ENCODE measurements at regions not wholly inside any gene's neighbourhood (a gene's known extent, or its start where the extent isn't known, plus 50 kb on each side); places are given as distances from the start of the nearest gene placed in this dataset.

DNA sequence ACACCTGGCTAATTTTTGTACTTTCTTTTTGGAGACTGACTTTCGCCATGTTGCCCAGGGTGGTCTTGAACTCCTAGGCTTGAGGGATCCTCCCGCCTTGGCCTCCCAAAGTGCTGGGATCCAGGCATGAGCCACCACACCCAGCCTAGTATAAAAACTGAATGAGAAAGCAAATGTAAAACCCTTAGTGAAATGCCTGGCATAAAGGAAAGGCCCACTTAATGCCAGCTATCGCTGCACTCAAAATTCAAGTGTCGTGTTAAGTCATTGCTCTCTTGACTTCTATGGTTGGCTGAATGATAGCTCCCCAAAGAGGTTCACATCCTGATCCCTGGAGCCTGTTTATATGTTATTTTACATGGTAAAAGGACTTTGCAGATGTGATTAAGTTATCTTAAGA is 54.4 kb upstream of the PNRC1 start:
- H3K27ac Mint-ChIP-seq = no peak overlapping the region
- no peak overlapping the region for H3K4me3 ChIP-seq (replicated peaks in 1 of 3; ENCODE audit: low read depth in 2 of 3, low read length in 3 of 3)

DNA sequence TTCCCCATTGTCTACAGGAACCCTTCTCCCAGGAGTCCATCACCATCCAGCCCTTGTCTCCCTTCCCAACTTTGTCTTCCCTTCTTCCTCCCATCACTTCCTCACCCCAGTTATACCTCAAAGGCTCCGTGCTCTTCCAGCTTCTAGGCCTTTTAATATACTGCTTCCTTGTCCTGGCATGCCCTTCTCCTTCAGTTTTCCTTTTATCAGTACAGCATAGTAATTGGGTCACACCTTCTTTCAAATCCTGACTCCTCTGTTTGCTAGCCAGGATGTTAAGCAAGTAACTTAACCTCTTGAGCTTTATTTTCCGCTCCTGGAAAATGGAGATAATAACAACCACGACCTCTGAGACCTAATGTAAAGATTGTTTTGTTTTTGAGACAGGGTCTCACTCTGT is 54.9 kb upstream of the PNRC1 start:
- intact Hi-C loops (cut with micrococcal nuclease) = no loop called here
- Histone ChIP-seq H4K20me1 (ENCODE audit: insufficient read depth, low read length) (no peaks in the 10 kb centered on the region), H3K4me3 (replicated peaks in 1 of 3; ENCODE audit: low read depth in 2 of 3, low read length in 3 of 3) (no peak overlapping the region), H3K9ac (ENCODE audit: insufficient read depth, low read length, poor library complexity, severe bottlenecking) (no peak overlapping the region), H3K4me2 (replicated peaks; ENCODE audit: extremely low read depth, low read length, poor library complexity, severe bottlenecking) (no peak overlapping the region), H3K27me3 (ENCODE audit: control insufficient read depth in 2 of 2, insufficient read depth in 2 of 2, low read length in 2 of 2) (no peaks in the 10 kb centered on the region), H3K9me3 (replicated peaks in 1 of 2; ENCODE audit: control insufficient read depth in 1 of 2, insufficient read depth in 1 of 2, low read length in 2 of 2) (no peaks in the 10 kb centered on the region), H3K36me3 (replicated peaks in 1 of 2; ENCODE audit: control insufficient read depth in 1 of 2, insufficient read depth in 2 of 2, low read length in 2 of 2) (no peaks in the 10 kb centered on the region), H2AFZ (ENCODE audit: insufficient read depth, low read depth, low read length, poor library complexity, severe bottlenecking) (no peak overlapping the region), H3K27ac (ENCODE audit: low read depth in 1 of 2, low read length in 2 of 2) (no peak overlapping the region), H3K4me1 (ENCODE audit: control insufficient read depth in 1 of 2, insufficient read depth in 2 of 2, low read length in 2 of 2) (peaks cover 13 to 20% of the 10 kb centered on the region in 2 donors), H3K79me2 (ENCODE audit: insufficient read depth, low read length) (no peaks in the 10 kb centered on the region)
- H3K9me3 Mint-ChIP-seq = peaks cover 0 to 3% (median 0%) of the 10 kb centered on the region in 7 donors
- no peak overlapping the region for H3K27ac Mint-ChIP-seq
- no peaks in the 10 kb centered on the region for H3K36me3 Mint-ChIP-seq
- H3K4me1 Mint-ChIP-seq = peaks cover 21% of the 10 kb centered on the region
- TF ChIP-seq, protein P1, sequence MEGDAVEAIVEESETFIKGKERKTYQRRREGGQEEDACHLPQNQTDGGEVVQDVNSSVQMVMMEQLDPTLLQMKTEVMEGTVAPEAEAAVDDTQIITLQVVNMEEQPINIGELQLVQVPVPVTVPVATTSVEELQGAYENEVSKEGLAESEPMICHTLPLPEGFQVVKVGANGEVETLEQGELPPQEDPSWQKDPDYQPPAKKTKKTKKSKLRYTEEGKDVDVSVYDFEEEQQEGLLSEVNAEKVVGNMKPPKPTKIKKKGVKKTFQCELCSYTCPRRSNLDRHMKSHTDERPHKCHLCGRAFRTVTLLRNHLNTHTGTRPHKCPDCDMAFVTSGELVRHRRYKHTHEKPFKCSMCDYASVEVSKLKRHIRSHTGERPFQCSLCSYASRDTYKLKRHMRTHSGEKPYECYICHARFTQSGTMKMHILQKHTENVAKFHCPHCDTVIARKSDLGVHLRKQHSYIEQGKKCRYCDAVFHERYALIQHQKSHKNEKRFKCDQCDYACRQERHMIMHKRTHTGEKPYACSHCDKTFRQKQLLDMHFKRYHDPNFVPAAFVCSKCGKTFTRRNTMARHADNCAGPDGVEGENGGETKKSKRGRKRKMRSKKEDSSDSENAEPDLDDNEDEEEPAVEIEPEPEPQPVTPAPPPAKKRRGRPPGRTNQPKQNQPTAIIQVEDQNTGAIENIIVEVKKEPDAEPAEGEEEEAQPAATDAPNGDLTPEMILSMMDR (IDR thresholded peaks at IDR 0.05) = no peak
- no peak for DNase-seq
- peaks cover 0 to 2% (median 0%) of the 10 kb centered on the region in 3 donors for H3K27me3 Mint-ChIP-seq (ENCODE audit: low read depth in 3 of 3)
- 71% methylated on average over 1 of the region's 3 CpGs for WGBS (ENCODE audit: insufficient coverage)
- H3K4me3 Mint-ChIP-seq = no peak overlapping the region

More for the DNA sequence above, 54.4 kb upstream of the PNRC1 start:
- H3K36me3 ChIP-seq (replicated peaks in 1 of 2; ENCODE audit: control insufficient read depth in 1 of 2, insufficient read depth in 2 of 2, low read length in 2 of 2) = no peaks in the 10 kb centered on the region
- Mint-ChIP-seq H3K36me3 (no peaks in the 10 kb centered on the region), H3K4me1 (peaks cover 21% of the 10 kb centered on the region), H3K27me3 (ENCODE audit: low read depth in 3 of 3) (peaks cover 0 to 2% (median 0%) of the 10 kb centered on the region in 3 donors), H3K9me3 (peaks cover 0 to 3% (median 0%) of the 10 kb centered on the region in 7 donors), H3K4me3 (no peak overlapping the region)
- H3K4me2 ChIP-seq (replicated peaks; ENCODE audit: extremely low read depth, low read length, poor library complexity, severe bottlenecking) = no peak overlapping the region
- H3K9me3 ChIP-seq (replicated peaks in 1 of 2; ENCODE audit: control insufficient read depth in 1 of 2, insufficient read depth in 1 of 2, low read length in 2 of 2) = no peaks in the 10 kb centered on the region
- WGBS (ENCODE audit: insufficient coverage) = 96% methylated on average over 4 of the region's 4 CpGs
- TF ChIP-seq, protein P1 (IDR thresholded peaks at IDR 0.05) = no peak
- H3K79me2 ChIP-seq (ENCODE audit: insufficient read depth, low read length) = no peaks in the 10 kb centered on the region
- H3K27ac ChIP-seq (ENCODE audit: low read depth in 1 of 2, low read length in 2 of 2) = no peak overlapping the region
- no peak overlapping the region for H2AFZ ChIP-seq (ENCODE audit: insufficient read depth, low read depth, low read length, poor library complexity, severe bottlenecking)
- H4K20me1 ChIP-seq (ENCODE audit: insufficient read depth, low read length) = no peaks in the 10 kb centered on the region
- intact Hi-C loops (cut with micrococcal nuclease) = no loop called here
- H3K9ac ChIP-seq (ENCODE audit: insufficient read depth, low read length, poor library complexity, severe bottlenecking) = no peak overlapping the region
- peaks cover 13 to 16% of the 10 kb centered on the region in 2 donors for H3K4me1 ChIP-seq (ENCODE audit: control insufficient read depth in 1 of 2, insufficient read depth in 2 of 2, low read length in 2 of 2)
- no peak for DNase-seq
- H3K27me3 ChIP-seq (ENCODE audit: control insufficient read depth in 2 of 2, insufficient read depth in 2 of 2, low read length in 2 of 2) = no peaks in the 10 kb centered on the region

Measured in CD14-positive monocyte (primary cell).